HepG2 (cell line): ENCODE measurements at regions not wholly inside any gene's neighbourhood (a gene's known extent, or its start where the extent isn't known, plus 50 kb on each side); places are given as distances from the start of the nearest gene placed in this dataset.

Source experiments
- CBX2 ChIP-seq, 2 experiments: fragments of 200-600 bp in 1 of 2; sonication (generic); formaldehyde crosslinking in 1 of 2; IDR thresholded peaks; 2 replicates each; pipeline versions ENCODE4 v1.7.0 to v1.8.1; 2018 to 2022; ENCODE audit warnings: low read depth in 2 of 2, low read length in 1 of 2, mild to moderate bottlenecking in 1 of 2, missing genetic modification reagents in 1 of 2
- CCAR2 ChIP-seq: fragments of 200-400 bp; formaldehyde crosslinking; optimal IDR thresholded peaks from 2 replicates; pipeline ENCODE3; 2018; ENCODE audit warnings: low read depth, mild to moderate bottlenecking, low read length, moderate library complexity
- CCDC6 ChIP-seq: sonication (generic); formaldehyde crosslinking; IDR thresholded peaks from 2 replicates; pipeline ENCODE4 v1.8.1; 2022; ENCODE audit warnings: mild to moderate bottlenecking, missing genetic modification reagents, moderate library complexity
- ELF3 ChIP-seq: IDR thresholded peaks from 2 replicates; pipeline ENCODE4 v1.6.1; 2016; ENCODE audit warnings: missing genetic modification reagents, missing compliant biosample characterization
- MED8 ChIP-seq: sonication (generic); formaldehyde crosslinking; IDR thresholded peaks from 2 replicates; pipeline ENCODE4 v1.8.1; 2023; ENCODE audit warnings: mild to moderate bottlenecking, missing genetic modification reagents; ENCODE audit not compliant: insufficient replicate concordance
- TCF7 ChIP-seq: sonication (generic); IDR thresholded peaks from 2 replicates; pipeline ENCODE4 v1.6.1; 2016; ENCODE audit warnings: antibody characterized with exemption, low read depth
- ZFP90 ChIP-seq: sonication (generic); formaldehyde crosslinking; IDR thresholded peaks from 2 replicates; pipeline ENCODE4 v1.8.0; 2022; ENCODE audit warnings: missing genetic modification reagents, mild to moderate bottlenecking, inconsistent platforms, borderline replicate concordance
- ZNF121 ChIP-seq: sonication (generic); formaldehyde crosslinking; IDR thresholded peaks from 2 replicates; pipeline ENCODE4 v1.5.0; 2020; ENCODE audit warnings: mild to moderate bottlenecking, missing genetic modification reagents
- ZNF343 ChIP-seq: sonication (generic); formaldehyde crosslinking; IDR thresholded peaks from 2 replicates; pipeline ENCODE4 v1.4.0; 2020; ENCODE audit warnings: mild to moderate bottlenecking, missing genetic modification reagents
- ZNF510 ChIP-seq: sonication (generic); formaldehyde crosslinking; IDR thresholded peaks from 2 replicates; pipeline ENCODE4 v1.4.0; 2020; ENCODE audit warnings: low read depth, mild to moderate bottlenecking, missing genetic modification reagents
- ZNF746 ChIP-seq: sonication (generic); formaldehyde crosslinking; IDR thresholded peaks from 2 replicates; pipeline ENCODE4 v1.8.0; 2022; ENCODE audit warnings: mild to moderate bottlenecking, missing genetic modification reagents
- ZSCAN31 ChIP-seq: sonication (generic); formaldehyde crosslinking; IDR thresholded peaks from 2 replicates; pipeline ENCODE4 v1.5.0; 2020; ENCODE audit warnings: low read depth, mild to moderate bottlenecking, missing genetic modification reagents
- TF ChIP-seq, protein P1 (sequence below): sonication (generic); formaldehyde crosslinking; IDR thresholded peaks from 2 replicates; pipeline ENCODE4 v1.5.0; 2020; ENCODE audit warnings: mild to moderate bottlenecking, missing genetic modification reagents, borderline replicate concordance
- TF ChIP-seq, protein P2 (sequence below): sonication (generic); formaldehyde crosslinking; IDR thresholded peaks from 2 replicates; pipeline ENCODE4 v1.4.0; 2020; ENCODE audit warnings: missing genetic modification reagents
- TF ChIP-seq, protein P3 (sequence below): sonication (generic); formaldehyde crosslinking; IDR thresholded peaks from 2 replicates; pipeline ENCODE4 v1.4.0; 2020; ENCODE audit warnings: missing genetic modification reagents
- TF ChIP-seq, protein P4 (sequence below): sonication (generic); formaldehyde crosslinking; IDR thresholded peaks from 2 replicates; pipeline ENCODE4 v1.9.0; 2022; ENCODE audit warnings: missing genetic modification reagents, mild to moderate bottlenecking, borderline replicate concordance

DNA sequence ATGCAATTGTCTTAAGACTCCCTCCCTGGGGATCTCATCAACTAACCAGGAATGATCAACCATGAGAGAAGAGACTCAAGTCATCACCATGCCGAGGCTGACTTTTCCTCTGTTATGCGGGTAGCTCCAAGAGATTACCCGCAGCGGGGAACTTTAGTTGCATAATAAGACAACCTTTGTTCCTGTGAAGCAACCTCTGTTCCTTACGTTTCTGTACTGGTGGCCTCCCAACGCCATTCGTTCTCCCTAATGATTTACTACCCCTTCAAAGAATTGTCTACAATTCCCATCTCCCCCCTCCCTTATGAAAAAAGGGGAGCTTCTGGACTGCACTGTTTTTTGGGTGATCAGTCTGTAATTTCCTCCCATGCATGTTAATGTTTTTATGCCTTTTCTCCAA, 66.1 kb upstream of the LRPPRC start (continued):
- TF ChIP-seq CCDC6 (CRISPR knock-in tag) (no peak), ELF3 (CRISPR knock-in tag) (peak; percentile 58), CCAR2 (no peak), ZSCAN31 (CRISPR knock-in tag) (peak; percentile 76; the same call in 1 of the 2 replicates), ZNF121 (CRISPR knock-in tag) (no peak), ZNF510 (CRISPR knock-in tag) (no peak), CBX2 (IDR thresholded peaks at IDR 0.05; ENCODE audit: low read depth, low read length) (0 out of 2 replicates have a peak, but pooled peaks have one; percentile 46), CBX2 (CRISPR knock-in tag; IDR thresholded peaks at IDR 0.05; ENCODE audit: low read depth) (no peak), TCF7 (peak; percentile 37), ZNF343 (no peak), MED8 (CRISPR knock-in tag) (no peak), ZNF746 (CRISPR knock-in tag) (no peak), ZFP90 (CRISPR knock-in tag) (0 out of 2 replicates have a peak, but pooled peaks have one; percentile 20)
- TF ChIP-seq, protein P1, sequence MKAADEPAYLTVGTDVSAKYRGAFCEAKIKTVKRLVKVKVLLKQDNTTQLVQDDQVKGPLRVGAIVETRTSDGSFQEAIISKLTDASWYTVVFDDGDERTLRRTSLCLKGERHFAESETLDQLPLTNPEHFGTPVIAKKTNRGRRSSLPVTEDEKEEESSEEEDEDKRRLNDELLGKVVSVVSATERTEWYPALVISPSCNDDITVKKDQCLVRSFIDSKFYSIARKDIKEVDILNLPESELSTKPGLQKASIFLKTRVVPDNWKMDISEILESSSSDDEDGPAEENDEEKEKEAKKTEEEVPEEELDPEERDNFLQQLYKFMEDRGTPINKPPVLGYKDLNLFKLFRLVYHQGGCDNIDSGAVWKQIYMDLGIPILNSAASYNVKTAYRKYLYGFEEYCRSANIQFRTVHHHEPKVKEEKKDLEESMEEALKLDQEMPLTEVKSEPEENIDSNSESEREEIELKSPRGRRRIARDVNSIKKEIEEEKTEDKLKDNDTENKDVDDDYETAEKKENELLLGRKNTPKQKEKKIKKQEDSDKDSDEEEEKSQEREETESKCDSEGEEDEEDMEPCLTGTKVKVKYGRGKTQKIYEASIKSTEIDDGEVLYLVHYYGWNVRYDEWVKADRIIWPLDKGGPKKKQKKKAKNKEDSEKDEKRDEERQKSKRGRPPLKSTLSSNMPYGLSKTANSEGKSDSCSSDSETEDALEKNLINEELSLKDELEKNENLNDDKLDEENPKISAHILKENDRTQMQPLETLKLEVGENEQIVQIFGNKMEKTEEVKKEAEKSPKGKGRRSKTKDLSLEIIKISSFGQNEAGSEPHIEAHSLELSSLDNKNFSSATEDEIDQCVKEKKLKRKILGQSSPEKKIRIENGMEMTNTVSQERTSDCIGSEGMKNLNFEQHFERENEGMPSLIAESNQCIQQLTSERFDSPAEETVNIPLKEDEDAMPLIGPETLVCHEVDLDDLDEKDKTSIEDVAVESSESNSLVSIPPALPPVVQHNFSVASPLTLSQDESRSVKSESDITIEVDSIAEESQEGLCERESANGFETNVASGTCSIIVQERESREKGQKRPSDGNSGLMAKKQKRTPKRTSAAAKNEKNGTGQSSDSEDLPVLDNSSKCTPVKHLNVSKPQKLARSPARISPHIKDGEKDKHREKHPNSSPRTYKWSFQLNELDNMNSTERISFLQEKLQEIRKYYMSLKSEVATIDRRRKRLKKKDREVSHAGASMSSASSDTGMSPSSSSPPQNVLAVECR (CRISPR knock-in tag) = no peak
- TF ChIP-seq, protein P2, sequence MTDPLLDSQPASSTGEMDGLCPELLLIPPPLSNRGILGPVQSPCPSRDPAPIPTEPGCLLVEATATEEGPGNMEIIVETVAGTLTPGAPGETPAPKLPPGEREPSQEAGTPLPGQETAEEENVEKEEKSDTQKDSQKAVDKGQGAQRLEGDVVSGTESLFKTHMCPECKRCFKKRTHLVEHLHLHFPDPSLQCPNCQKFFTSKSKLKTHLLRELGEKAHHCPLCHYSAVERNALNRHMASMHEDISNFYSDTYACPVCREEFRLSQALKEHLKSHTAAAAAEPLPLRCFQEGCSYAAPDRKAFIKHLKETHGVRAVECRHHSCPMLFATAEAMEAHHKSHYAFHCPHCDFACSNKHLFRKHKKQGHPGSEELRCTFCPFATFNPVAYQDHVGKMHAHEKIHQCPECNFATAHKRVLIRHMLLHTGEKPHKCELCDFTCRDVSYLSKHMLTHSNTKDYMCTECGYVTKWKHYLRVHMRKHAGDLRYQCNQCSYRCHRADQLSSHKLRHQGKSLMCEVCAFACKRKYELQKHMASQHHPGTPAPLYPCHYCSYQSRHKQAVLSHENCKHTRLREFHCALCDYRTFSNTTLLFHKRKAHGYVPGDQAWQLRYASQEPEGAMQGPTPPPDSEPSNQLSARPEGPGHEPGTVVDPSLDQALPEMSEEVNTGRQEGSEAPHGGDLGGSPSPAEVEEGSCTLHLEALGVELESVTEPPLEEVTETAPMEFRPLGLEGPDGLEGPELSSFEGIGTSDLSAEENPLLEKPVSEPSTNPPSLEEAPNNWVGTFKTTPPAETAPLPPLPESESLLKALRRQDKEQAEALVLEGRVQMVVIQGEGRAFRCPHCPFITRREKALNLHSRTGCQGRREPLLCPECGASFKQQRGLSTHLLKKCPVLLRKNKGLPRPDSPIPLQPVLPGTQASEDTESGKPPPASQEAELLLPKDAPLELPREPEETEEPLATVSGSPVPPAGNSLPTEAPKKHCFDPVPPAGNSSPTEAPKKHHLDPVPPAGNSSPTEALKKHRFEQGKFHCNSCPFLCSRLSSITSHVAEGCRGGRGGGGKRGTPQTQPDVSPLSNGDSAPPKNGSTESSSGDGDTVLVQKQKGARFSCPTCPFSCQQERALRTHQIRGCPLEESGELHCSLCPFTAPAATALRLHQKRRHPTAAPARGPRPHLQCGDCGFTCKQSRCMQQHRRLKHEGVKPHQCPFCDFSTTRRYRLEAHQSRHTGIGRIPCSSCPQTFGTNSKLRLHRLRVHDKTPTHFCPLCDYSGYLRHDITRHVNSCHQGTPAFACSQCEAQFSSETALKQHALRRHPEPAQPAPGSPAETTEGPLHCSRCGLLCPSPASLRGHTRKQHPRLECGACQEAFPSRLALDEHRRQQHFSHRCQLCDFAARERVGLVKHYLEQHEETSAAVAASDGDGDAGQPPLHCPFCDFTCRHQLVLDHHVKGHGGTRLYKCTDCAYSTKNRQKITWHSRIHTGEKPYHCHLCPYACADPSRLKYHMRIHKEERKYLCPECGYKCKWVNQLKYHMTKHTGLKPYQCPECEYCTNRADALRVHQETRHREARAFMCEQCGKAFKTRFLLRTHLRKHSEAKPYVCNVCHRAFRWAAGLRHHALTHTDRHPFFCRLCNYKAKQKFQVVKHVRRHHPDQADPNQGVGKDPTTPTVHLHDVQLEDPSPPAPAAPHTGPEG = no peak
- TF ChIP-seq, protein P3, sequence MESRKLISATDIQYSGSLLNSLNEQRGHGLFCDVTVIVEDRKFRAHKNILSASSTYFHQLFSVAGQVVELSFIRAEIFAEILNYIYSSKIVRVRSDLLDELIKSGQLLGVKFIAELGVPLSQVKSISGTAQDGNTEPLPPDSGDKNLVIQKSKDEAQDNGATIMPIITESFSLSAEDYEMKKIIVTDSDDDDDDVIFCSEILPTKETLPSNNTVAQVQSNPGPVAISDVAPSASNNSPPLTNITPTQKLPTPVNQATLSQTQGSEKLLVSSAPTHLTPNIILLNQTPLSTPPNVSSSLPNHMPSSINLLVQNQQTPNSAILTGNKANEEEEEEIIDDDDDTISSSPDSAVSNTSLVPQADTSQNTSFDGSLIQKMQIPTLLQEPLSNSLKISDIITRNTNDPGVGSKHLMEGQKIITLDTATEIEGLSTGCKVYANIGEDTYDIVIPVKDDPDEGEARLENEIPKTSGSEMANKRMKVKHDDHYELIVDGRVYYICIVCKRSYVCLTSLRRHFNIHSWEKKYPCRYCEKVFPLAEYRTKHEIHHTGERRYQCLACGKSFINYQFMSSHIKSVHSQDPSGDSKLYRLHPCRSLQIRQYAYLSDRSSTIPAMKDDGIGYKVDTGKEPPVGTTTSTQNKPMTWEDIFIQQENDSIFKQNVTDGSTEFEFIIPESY (CRISPR knock-in tag) = no peak
- TF ChIP-seq, protein P4, sequence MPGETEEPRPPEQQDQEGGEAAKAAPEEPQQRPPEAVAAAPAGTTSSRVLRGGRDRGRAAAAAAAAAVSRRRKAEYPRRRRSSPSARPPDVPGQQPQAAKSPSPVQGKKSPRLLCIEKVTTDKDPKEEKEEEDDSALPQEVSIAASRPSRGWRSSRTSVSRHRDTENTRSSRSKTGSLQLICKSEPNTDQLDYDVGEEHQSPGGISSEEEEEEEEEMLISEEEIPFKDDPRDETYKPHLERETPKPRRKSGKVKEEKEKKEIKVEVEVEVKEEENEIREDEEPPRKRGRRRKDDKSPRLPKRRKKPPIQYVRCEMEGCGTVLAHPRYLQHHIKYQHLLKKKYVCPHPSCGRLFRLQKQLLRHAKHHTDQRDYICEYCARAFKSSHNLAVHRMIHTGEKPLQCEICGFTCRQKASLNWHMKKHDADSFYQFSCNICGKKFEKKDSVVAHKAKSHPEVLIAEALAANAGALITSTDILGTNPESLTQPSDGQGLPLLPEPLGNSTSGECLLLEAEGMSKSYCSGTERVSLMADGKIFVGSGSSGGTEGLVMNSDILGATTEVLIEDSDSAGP = no peak
